COLO668 (cell line): ENCODE measurements at regions not wholly inside any gene's neighbourhood (a gene's known extent, or its start where the extent isn't known, plus 50 kb on each side); places are given as distances from the start of the nearest gene placed in this dataset.
"Not testable (repeated sequence)": the region's sequence is repeated elsewhere in the genome, so short reads cannot be mapped to it uniquely, and the experiment has no call there.

ENCODE experiments used
- DNase-seq: peaks from one replicate; lab custom pipeline; 2025; ENCODE audit not compliant: unreplicated experiment; lab: John Stamatoyannopoulos, UW

GRCh38 chr2:31813016-31813415, 197.8 kb downstream of the MEMO1 start:
- DNase-seq, result peak; percentile 7

GRCh38 chr2:31812051-31812798, 198.6 kb downstream of the MEMO1 start:
- DNase-seq, result no peak

DNA sequence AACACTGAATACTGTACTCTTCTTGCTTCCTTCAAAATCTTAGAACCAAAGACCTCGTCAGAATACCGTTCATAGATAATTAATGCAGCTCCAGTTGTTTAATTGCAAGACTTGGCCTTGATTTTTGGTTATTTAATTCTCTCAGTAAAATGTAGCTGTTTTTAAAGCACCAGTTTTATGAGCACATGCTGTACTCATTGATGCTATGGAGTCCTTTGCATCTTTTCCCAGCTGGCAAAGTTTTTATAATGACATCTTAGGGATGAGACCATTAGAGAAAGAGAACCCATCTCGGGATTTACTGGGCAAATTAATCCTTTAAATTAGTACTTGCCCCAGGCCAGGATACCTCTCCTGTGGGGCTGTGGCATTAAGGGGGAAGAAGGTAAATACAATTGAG, 199.3 kb downstream of the MEMO1 start:
- DNase-seq, result no peak

DNA sequence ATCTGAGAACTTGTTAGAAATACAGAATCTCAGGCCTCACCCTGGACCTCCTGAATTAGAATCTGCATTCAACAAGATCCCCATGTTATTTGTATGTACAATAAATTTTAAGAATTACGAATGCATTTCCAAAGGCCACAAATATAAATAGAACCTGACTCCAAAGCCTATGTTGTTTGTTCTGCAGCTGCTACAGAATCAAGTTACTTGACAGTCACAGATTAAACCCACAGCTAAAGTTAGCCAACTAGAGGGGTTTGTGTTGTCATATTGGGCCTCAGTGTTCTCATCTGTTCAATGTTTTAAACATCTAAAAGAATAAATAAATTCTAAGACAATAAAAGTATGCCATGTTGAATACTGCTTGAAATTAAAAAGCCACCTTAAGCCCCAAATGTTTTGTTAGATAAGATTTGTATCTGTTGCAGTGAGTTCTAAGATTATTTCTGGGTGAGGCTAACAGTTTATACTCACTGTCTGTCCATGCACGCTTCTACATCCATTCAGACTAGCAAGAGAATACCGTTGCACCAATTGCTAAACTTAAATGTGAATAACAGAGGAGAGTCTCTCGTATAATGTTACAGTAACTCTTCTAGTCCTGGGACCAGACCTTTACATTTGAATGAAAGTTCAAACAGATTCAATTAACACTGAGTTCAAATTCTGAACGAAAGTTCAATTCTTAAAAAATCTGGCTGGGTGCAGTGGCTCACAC, 200.4 kb downstream of the MEMO1 start:
- no peak for DNase-seq

DNA sequence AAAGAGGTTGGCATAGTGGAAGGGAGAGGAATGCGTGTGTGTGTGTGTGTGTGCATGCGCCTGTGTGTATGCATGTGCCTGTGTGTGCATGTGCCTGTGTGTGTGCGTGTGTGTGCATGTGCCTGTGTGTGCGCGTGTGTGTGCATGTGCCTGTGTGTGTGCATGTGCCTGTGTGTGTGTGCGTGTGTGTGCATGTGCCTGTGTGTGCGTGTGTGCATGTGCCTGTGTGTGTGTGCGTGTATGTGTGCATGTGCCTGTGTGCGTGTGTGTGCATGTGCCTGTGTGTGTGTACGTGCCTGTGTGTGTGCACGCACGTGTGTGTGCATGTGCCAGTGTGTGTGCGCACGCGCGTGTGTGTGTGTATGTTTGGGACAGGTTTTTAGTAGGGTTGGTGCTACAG, 205.1 kb downstream of the MEMO1 start:
- no peak for DNase-seq

- not testable (repeated sequence) for DNase-seq
Measured at GRCh38 chr2:31803481-31804153, 207.2 kb downstream of the MEMO1 start.

DNA sequence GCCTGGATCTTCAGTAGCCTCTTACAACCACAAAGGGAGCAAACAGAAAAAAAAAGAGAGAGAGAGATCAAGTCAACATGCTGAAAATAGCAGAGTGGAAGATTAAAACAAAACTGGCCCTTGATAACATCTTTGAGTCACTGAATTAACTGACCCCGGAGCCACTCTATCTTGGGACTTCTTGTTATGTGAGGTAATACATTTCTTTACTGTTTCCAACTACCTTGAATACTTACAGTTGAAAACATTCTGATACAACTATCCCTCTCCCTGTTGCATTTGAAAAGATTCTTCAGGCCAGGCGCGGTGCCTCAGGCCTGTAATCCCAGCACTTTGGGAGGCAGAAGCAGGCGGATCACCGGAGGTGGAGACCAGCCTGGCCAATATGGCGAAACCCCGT, 208.1 kb downstream of the MEMO1 start:
- no peak for DNase-seq

DNA sequence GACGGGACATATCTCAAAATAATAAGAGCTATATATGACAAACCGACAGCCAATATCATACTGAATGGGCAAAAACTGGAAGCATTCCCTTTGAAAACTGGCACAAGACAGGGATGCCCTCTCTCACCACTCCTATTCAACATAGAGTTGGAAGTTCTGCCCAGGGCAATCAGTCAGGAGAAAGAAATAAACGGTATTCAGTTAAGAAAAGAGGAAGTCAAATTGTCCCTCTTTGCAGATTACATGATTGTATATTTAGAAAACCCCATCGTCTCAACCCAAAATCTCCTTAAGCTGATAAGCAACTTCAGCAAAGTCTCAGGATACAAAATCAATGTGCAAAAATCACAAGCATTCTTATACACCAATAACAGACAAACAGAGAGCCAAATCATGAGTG, 211.5 kb downstream of the MEMO1 start:
- not testable (repeated sequence) for DNase-seq

GRCh38 chr2:31788273-31788672, 207.5 kb upstream of the SRD5A2 start:
- no peak for DNase-seq

DNA sequence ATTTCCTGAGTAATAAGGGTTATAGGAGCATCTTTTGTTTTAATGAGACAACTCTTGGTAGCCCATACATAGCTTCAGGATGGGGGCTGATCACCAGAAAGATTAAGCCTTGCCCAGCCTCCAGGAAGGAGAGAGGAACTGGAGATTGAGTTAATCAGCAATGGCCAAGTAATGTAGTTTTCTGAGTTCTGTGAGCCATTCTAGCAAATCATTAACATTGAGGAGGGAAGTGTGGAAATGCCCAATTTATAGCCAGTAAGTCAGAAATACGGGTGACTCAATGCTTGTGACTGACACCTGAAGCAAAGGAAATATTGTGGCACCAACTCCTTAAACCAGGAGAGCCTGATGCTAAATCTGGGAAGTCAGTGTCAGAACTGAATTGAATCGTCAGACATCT, 205.1 kb upstream of the SRD5A2 start:
- no peak for DNase-seq

DNA sequence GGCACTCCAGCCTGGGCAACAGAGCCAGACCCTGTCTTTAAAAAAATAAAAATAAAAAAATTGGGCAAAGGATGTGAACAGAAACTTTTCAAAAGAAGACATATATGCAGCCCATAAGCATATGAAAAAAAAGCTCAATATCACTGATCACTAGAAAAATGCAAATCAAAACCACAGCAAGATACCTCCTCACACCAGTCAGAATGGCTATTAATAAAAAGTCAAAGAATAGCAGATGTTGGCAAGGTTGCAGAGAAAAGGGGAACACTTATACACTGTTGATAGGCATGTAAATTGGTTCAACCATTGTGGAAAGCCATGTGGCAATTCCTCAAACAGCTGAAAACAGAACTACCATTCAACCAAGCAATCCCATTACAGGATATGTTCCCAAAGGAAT, 204.1 kb upstream of the SRD5A2 start:
- no peak for DNase-seq

GRCh38 chr2:31783446-31784091, 202.8 kb upstream of the SRD5A2 start:
- not testable (repeated sequence) for DNase-seq

- DNase-seq, result no peak
Measured at GRCh38 chr2:31778153-31778552, 197.4 kb upstream of the SRD5A2 start.

DNA sequence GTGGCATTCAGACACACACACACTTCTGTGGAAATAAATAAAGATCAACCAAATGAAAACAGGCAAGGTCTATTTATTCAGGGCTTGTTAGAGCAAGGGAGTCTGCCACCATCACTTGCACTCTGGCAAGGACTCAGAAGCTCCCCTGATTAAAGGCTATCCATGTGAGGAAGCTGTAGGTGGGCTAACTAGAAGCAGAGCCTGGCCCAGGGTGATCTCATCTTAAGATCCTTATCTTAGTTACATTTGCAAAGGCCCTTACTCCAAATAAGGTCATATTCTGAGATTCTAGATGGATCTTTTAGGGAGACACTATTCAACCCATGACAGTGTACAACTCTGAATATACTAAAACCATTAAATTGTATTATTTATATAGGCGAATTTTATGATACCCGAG, 190.0 kb upstream of the SRD5A2 start:
- no peak for DNase-seq

DNA sequence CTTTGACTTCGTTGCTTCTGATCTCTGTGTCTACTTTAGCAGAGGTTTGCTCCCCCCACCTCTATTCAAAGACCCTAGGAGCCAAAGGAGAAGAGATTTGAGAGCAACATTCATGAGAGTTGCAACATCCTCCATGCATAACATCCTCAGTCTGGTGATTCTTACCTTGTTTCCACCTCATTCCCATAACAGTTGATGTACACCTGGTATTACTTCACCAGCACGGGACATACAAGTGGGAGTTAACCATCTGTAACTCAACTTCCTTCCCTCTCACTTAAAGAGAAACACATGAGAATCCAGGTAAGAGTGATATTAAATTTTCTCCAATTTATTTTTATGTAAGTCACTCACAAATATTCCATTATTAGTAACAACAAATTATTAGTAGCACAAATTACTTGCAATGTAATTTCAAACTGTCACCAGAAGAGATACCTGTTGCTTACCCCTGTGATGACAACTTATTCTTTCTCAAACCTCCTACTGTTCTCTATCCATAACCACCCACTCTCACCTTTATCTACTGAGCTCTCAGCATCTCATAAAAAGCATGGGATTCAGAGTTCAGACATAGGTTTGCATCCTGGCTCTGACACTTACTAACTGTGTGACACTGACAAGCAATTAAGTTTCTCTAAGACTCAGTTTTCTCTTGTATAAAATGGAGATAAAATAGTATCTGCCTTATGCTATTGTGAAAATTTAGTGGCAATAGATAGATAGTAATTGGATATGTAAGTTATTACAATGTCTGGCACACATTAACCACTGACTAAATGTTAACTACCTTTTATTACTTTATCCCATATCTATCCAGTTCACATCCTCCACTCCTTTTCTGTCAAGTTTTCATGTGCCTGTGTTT, 184.6 kb upstream of the SRD5A2 start:
- DNase-seq, result no peak

DNA sequence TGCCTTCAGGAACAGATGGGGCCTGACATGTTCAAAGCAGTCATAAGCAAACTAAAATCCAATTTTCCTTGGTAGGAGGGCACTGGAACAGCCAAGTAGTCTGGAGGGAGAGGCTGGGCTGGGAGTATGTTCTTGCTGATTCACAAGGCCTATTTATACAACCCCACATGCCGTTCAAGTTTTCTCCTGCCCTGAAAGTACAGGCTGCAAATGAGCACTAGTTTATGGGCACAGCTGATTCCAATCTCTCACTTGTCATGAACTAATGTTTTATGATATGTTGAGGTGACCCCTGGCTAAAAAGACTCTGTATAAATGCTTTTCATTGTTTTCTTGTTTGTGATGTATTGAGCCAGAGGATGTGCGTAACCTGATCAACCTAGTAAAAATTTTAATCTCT, 183.4 kb upstream of the SRD5A2 start:
- no peak for DNase-seq

DNA sequence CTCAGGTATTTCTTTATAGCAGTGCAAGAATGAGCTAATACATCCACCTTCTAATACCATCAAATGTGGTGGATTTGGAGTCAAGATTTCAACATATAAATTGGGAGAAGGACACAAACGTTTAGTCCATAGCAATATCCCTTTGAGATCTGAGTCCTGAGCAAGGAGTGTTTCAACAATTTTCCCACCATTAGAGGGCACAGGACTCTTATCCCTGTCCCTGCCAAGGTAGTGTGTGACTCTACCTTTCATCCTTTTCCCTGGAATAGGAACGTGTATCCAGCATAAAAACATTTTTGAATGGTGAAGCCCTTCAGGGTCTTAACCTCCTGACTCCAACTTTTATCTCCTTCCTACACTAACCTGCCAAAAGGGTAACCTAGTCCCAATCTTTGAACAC, 181.3 kb upstream of the SRD5A2 start:
- DNase-seq, result no peak

DNA sequence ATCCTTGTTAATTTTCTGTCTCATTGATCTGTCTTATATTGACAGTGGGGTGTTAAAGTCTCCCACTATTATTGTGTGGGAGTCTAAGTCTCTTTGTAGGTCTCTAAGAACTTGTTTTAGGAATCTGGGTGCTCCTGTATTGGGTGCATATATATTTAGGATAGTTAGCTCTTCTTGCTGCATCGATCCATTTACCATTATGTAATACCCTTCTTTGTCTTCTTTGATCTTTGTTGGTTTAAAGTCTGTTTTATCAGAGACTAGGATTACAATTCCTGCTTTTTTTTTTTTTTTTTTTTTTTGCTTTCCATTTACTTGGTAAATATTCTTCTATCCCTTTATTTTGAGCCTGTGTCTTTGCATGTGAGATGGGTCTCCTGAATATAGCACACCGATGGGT, 176.6 kb upstream of the SRD5A2 start:
- DNase-seq, result not testable (repeated sequence)

- not testable (repeated sequence) for DNase-seq
Measured at GRCh38 chr2:31748746-31749145, 168.0 kb upstream of the SRD5A2 start.

GRCh38 chr2:31748041-31748440, 167.3 kb upstream of the SRD5A2 start:
- no peak for DNase-seq

- DNase-seq, result no peak
Measured at GRCh38 chr2:31739161-31739560, 158.4 kb upstream of the SRD5A2 start.
